ENCODE measurements at regions not wholly inside any gene's neighbourhood (a gene's known extent, or its start where the extent isn't known, plus 50 kb on each side); places are given as distances from the start of the nearest gene placed in this dataset.

GRCh38 chr17:13230350-13231264 is 212.8 kb upstream of the ELAC2 start:
- FAIRE-seq (no peak), DNase-seq (ENCODE audit: insufficient read length, low spot score) (no peak)
- no peak for TF ChIP-seq POLR2A (IDR thresholded peaks at IDR 0.05; ENCODE audit: low read depth, low read length)

- no peak for TF ChIP-seq POLR2A (IDR thresholded peaks at IDR 0.05; ENCODE audit: low read depth, low read length)
- DNase-seq (ENCODE audit: insufficient read length, low spot score) (no peak), FAIRE-seq (no peak)
Measured at GRCh38 chr17:13228225-13228624, 210.4 kb upstream of the ELAC2 start.

GRCh38 chr17:13222975-13223374 is 205.1 kb upstream of the ELAC2 start:
- no peak for TF ChIP-seq POLR2A (IDR thresholded peaks at IDR 0.05; ENCODE audit: low read depth, low read length)
- FAIRE-seq (no peak), DNase-seq (ENCODE audit: insufficient read length, low spot score) (no peak)

GRCh38 chr17:13212860-13213259 is 195.0 kb upstream of the ELAC2 start:
- no peak for TF ChIP-seq POLR2A (IDR thresholded peaks at IDR 0.05; ENCODE audit: low read depth, low read length)
- DNase-seq (ENCODE audit: insufficient read length, low spot score) (no peak), FAIRE-seq (no peak)

GRCh38 chr17:13209081-13209480 is 191.3 kb upstream of the ELAC2 start:
- TF ChIP-seq POLR2A (IDR thresholded peaks at IDR 0.05; ENCODE audit: low read depth, low read length): no peak
- FAIRE-seq: no peak
- DNase-seq (ENCODE audit: insufficient read length, low spot score): no peak

- FAIRE-seq: no peak
- no peak for TF ChIP-seq POLR2A (IDR thresholded peaks at IDR 0.05; ENCODE audit: low read depth, low read length)
- DNase-seq (ENCODE audit: insufficient read length, low spot score): no peak
Measured at GRCh38 chr17:13204607-13205237, 186.9 kb upstream of the ELAC2 start.

GRCh38 chr17:13202835-13203234 is 185.0 kb upstream of the ELAC2 start:
- DNase-seq (ENCODE audit: insufficient read length, low spot score): no peak
- no peak for TF ChIP-seq POLR2A (IDR thresholded peaks at IDR 0.05; ENCODE audit: low read depth, low read length)
- no peak for FAIRE-seq

- DNase-seq (ENCODE audit: insufficient read length, low spot score) (no peak), FAIRE-seq (no peak)
- no peak for TF ChIP-seq POLR2A (IDR thresholded peaks at IDR 0.05; ENCODE audit: low read depth, low read length)
Measured at GRCh38 chr17:13200671-13201070, 182.8 kb upstream of the ELAC2 start.

GRCh38 chr17:13199425-13199824 is 181.6 kb upstream of the ELAC2 start:
- DNase-seq (ENCODE audit: insufficient read length, low spot score): no peak
- TF ChIP-seq POLR2A (IDR thresholded peaks at IDR 0.05; ENCODE audit: low read depth, low read length): no peak
- FAIRE-seq: no peak

GRCh38 chr17:13197586-13197985 is 179.8 kb upstream of the ELAC2 start:
- TF ChIP-seq POLR2A (IDR thresholded peaks at IDR 0.05; ENCODE audit: low read depth, low read length): no peak
- no peak for FAIRE-seq
- no peak for DNase-seq (ENCODE audit: insufficient read length, low spot score)

GRCh38 chr17:13194887-13195286 is 177.1 kb upstream of the ELAC2 start:
- TF ChIP-seq POLR2A (IDR thresholded peaks at IDR 0.05; ENCODE audit: low read depth, low read length): no peak
- DNase-seq (ENCODE audit: insufficient read length, low spot score): no peak
- no peak for FAIRE-seq

GRCh38 chr17:13182854-13183253 is 165.0 kb upstream of the ELAC2 start:
- no peak for TF ChIP-seq POLR2A (IDR thresholded peaks at IDR 0.05; ENCODE audit: low read depth, low read length)
- no peak for FAIRE-seq
- no peak for DNase-seq (ENCODE audit: insufficient read length, low spot score)

- no peak for TF ChIP-seq POLR2A (IDR thresholded peaks at IDR 0.05; ENCODE audit: low read depth, low read length)
- FAIRE-seq (no peak), DNase-seq (ENCODE audit: insufficient read length, low spot score) (no peak)
Measured at GRCh38 chr17:13182450-13182849, 164.6 kb upstream of the ELAC2 start.

GRCh38 chr17:13181683-13182082 is 163.9 kb upstream of the ELAC2 start:
- TF ChIP-seq POLR2A (IDR thresholded peaks at IDR 0.05; ENCODE audit: low read depth, low read length): no peak
- FAIRE-seq (no peak), DNase-seq (ENCODE audit: insufficient read length, low spot score) (no peak)

GRCh38 chr17:13176436-13176835 is 158.6 kb upstream of the ELAC2 start:
- FAIRE-seq (no peak), DNase-seq (ENCODE audit: insufficient read length, low spot score) (no peak)
- TF ChIP-seq POLR2A (IDR thresholded peaks at IDR 0.05; ENCODE audit: low read depth, low read length): no peak

All from H54 (cell line).